NCI-H1092 treated with DMSO at 0.1 percent for 48 hours (cell line): ENCODE measurements at regions not wholly inside any gene's neighbourhood (a gene's known extent, or its start where the extent isn't known, plus 50 kb on each side); places are given as distances from the start of the nearest gene placed in this dataset.
"Not testable (repeated sequence)": the region's sequence is repeated elsewhere in the genome, so short reads cannot be mapped to it uniquely, and the experiment has no call there.

Experiments used
- DNase-seq: peaks from one replicate; lab custom pipeline; 2025; lab: John Stamatoyannopoulos, UW

DNA sequence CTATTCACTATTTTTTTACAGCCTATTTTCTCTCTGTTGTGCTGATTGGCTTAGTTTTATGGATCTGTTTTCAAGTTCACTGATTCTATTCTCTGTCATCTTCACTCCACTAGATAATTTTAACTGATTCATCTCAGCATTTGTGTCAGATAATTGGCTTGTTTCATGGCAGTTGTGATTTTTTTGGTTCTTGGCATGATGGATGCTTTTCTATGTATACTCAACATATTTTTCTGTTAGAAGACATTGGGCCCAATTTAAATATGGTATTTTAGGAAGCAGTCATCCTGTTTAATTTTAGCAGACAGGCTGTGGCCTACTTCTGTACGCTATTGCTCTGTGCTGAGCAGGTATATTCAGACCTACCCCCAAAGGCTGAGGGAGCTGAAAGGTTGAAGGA lies 1865.3 kb upstream of the ACO1 start:
- no peak for DNase-seq

DNA sequence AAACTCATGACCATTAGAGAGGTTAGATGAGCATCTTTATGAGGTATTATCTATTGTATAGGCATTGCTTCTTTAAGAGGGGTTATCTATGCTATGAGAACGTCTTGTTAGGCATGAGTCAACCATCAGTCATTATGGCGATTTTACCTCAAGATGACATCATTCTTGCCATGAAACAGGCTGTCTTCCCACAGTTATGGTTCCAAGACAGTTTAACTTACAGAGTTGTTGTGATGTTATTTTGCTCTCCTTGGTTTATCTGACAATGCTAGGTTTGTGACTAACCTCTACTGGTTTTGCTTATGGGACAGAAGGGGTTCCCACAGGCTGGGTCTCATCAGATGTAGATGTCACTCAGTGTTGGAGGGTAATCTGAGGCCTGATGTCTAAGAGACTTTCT lies 1864.7 kb upstream of the ACO1 start:
- no peak for DNase-seq

DNA sequence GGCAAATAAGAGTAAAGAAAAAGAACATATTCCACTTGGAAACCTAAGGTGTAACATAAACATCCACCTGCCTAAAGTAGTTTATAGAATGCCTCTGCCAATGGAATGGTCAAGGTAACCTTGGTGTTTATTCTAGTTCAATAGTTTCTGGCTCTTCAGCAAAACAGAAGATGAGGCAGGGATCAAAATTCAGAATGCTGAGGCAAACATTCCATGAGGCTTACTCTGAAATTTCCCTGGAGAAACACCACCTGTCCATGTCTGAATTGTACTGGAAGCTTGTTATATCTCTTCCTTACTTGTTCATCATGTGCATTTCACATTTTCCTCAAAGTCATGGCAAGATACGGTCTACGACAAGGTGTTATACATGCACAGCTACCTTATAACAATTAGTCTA lies 1862.4 kb upstream of the ACO1 start:
- DNase-seq, result no peak

DNA sequence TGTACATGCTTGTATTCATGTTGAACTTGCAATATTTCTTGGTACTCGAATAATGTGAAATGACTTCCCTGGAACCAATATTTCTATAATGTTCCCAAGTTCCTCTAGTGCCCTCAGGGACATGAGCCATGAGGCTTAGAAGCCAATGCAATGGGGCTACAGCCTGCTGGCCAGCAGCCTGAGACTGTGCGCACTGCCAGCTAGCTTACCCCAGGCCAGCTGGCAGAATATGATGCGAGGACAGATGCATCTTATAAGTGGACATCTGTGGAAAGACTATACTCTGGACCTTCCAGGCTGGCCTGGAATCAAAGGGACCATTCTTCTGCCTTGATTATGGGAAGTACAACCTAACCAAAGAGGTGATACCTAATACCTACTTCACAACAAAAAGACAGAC lies 1862.0 kb upstream of the ACO1 start:
- no peak for DNase-seq

DNA sequence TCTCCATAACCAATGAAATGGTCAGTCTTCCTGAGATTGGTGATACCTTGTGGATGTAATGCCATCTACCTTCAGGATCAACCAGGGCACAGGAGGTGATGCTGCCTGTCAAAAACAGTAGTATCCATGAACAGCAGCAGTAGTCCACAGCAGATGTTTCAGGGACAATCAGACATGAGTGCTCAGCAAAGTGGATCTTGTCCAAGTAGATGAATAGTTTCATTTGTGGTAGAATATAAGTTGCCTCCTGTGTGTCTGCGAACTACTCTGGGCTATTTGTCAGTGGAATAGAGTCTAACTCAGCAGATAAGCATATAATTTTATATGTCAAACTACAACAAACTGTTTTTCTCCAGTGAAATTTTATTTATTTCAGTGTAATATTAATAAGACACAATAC lies 1860.1 kb upstream of the ACO1 start:
- no peak for DNase-seq

DNA sequence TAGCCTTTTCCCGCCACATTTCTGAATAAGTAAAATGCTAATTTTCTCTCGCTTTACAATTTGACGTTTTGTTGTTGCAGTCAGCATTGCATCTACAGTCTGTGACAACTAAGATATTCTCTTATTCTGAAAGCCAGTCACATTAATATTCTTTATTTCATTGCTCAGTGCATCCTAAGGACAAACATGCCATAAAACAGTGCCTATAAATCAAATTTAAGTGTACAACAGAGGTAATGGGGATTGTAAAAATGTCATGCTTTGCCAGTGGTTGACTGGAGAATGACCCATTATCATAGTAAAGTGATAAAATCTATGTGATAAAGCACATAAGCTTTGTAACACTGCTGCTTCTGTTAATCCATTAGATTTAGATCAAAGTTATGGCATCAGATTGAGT lies 1850.0 kb upstream of the ACO1 start:
- no peak for DNase-seq

DNA sequence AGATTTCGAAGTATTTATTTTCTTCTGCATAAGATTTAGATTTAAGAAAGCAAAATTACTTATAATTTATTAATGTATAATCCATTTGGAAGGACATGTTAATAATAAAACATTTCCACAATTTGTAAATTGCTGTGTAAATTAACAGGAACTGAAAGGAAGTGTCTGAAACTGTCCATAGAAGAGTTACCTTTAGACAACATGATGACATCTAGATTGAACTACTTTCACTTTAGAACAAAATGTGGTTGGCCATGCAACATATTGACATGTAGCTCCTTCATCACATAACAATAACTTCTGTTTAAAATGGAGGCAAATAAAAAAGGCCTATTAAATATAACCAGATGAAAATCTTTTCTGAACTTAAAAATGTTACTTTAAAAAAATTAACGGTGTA lies 1849.5 kb upstream of the ACO1 start:
- no peak for DNase-seq

DNA sequence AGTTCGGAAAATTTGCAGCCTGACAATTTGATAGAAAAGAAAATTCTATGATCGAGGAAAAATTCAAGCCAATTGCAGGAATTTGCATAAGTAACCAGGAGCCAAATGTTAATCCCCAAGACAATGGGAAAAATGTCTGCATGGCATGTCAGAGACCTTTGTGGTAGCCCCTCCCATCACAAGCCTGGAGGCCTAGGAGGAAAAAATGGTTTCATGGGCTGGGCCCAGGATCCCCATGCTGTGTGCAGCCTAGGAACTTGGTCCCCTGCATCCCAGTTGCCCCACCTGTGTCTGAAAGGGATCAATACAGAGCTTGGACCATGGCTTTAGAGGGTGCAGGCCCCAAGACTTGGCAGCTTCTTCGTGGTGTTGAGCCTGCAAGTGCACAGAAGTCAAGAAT lies 1847.9 kb upstream of the ACO1 start:
- no peak for DNase-seq

DNA sequence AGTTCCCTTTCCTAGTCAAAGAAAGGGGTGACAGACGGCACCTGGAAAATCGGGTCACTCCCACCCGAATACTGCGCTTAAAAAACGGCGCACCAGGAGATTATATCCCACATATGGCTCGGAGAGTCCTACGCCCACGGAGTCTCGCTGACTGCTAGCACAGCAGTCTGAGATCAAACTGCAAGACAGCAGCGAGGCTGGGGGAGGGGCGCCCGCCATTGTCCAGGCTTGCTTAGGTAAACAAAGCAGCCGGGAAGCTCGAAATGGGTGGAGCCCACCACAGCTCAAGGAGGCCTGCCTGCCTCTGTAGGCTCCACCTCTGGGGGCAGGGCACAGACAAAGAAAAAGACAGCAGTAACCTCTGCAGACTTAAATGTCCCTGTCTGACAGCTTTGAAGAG lies 1844.7 kb upstream of the ACO1 start:
- DNase-seq, result not testable (repeated sequence)

DNA sequence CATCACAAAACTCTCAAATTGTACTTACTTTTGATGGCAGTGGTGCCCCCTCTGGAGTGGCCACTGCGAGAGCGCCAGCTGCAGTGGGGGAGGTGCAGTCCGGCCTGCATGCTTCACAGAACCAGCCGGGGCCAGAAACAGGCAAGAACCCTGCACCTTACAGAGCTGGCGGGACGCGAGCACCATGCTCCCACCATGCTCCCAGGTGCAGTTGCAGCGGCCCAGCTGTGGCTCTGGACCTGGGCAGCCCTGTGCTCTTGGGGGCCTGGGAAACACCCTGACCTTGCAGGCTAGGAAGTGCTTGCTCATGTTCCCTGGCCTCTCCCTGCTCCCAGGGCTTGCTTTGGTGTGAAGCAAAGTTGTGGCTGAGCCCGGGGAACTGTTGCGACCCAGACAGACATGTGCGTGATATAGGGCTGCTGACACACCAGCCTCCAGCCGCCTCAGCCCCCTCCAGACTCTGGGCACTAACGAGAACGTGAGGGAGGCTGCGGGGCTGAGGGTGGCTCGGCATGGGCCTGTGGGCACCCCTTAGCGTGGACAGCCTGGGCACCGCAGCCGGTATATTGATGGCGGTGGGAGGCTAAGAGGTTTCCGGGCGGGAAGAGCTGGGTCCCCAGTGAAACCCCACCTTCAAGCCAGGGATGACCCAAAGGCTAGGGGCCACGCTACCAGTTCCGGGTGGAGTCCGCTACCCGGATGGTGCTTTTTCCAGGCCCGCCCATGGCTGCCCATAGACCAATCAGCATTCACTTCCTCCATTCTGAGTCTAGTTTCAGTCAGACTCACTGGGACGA lies 1809.9 kb upstream of the ACO1 start:
- DNase-seq, result no peak

DNA sequence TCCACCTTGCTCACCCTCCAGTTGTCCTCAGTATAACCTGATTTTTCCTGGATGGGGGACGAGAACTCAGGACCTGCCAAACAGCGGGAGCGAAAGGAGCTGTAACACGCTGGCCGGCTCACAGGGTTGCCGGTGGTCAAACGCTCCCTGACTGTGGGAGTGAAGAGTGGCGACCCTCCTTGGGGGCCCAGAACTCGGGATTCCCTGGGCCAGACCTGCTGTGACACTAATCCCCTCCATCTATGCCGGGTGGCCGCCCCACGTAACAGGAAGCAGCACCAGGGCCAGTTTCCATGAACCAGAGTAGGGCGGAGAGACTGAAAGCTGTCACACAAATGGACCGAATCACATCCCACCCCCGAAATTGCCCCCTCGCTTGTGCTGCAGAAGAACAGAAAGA lies 1809.2 kb upstream of the ACO1 start:
- no peak for DNase-seq

DNA sequence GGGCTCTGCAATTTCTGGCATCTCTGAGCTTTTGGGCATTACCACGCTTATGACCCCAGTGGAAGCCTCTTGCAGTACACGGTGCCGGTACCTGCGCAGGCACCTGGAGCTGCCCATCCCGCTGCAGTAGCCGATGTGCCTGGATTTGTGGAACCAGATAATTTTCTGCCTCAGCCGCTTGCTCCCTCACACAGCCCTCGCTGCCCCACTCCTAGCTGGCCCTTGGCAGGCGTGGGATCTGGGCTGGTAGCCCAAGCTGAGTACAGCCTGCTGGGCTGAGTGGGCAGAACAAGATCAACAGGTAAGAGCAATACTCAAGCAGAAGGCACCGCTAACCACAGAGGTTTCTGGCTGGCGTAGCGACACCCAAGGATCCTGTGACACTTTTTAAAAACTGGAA lies 1808.8 kb upstream of the ACO1 start:
- no peak for DNase-seq

DNA sequence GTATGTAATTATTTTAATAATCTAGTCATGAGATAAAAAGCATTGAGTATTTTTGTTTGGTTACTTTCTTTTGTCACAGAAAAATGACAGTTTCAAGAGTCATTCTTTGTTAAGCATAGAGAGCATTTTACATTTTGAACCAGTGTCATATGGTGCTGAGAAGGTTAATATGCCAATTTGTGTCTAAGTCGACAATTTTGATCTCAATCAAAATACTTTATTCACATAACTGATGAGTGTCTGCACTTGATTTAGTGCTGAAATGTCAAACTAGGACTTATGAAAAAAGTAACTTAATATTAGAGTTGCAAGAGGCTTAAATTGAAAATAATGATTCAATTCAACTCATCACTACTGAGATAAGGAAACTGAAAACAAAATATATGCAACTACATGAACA lies 1804.6 kb upstream of the ACO1 start:
- no peak for DNase-seq

DNA sequence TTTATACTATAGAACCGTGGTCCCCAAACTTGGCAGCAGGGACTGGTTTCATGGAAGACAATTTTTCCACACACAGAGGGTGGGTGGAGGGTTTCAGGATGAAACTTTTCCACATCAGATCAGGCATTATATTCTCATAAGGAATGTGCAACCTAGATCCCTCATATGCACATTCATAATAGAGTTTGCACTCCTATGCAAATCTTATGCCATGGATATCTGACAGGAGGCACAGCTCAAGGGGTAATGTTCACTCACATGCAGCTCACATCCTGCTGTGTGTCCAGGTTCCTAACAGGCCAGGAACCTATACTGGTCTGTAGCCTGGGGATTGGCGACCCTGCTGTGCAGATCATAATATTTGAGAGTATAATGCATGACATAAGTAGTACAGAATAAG lies 1802.2 kb upstream of the ACO1 start:
- DNase-seq, result no peak

DNA sequence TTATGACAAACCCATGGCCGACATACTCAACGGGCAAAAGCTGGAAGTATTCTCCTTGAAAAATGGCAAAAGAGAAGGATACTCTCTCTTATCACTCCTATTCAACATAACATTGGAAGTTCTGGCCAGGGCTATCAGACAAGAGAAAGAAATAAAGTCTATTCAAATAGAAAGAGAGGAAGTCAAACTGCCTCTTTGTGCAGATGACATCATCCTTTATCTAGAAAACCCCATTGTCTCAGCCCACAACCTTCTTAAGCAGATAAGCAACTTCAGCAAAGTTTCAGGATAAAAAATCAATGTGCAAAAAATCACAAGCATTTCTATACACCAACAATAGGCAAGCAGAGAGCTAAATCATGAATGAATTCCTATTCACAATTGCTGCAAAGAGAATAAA lies 1799.9 kb upstream of the ACO1 start:
- DNase-seq, result no peak

DNA sequence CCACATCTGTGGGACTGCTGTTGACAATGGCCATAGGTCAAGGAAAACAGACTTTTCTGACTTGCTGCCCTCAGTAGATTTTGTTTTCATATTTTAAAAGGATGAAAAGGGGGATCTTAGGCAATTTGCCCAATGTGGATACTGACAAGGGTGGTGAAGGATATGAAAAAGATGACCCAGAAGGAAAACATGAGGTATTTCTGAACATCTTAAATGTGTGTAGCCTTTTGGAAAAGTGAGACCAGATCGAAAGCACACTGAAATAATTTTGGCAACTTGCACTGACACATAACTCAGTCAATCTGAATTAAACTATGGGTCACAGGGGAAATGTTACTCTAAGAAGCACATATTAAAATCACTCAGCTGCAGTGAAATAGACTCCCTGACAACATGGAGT lies 1793.0 kb upstream of the ACO1 start:
- no peak for DNase-seq

DNA sequence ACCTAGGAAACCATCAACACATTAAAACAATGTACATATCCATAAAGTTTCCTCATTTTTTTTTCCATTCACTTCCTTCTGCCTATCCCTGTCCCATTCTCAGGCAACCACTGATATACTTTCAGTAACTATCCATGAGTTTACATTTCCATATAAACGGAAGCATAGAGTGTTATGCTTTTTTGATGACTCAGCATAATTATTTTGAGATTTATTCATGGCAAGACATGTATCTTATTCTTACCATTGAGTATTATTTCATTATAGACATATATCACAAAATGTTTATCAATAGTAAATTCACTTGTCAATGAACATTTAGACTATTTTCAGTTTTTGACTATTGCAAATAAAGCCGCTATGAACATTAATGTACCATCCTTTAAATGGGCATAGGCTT lies 1786.8 kb upstream of the ACO1 start:
- DNase-seq, result no peak

DNA sequence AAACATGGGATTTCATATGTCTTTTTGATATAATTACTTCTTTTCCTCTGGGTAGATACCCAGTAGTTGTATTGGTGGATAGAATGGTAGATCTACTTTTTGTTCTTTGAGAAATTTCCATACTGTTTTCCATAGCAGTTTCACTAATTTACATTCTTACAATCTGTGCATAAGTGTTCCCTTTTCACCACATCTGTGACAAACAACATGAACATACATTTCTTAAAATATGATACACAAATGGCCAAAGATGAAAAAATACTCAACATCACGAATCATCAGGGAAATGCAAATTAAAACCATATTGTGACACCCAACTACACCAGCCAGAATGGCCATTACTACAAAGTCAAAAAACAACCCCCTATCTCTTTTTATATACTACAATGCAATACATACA lies 1778.5 kb upstream of the ACO1 start:
- DNase-seq, result no peak

DNA sequence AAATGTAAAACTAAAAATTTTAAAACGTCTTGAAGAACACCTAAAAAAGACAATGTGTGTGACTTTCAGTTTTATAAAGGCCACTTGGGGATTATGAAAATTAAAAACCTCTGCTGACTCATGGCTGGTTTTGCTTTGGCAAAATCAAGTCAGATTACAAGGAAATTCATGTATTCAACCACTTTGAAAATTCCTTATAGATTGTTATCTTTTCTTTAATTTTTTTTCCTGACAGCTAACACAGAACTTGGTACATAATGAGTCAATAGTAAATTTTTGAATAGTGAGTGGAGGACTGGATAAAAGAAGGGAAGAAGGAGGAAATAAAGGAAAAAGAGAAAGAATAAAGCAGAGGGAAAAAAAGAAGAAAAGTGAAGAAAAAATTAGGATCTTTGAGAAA lies 1774.7 kb upstream of the ACO1 start:
- no peak for DNase-seq

DNA sequence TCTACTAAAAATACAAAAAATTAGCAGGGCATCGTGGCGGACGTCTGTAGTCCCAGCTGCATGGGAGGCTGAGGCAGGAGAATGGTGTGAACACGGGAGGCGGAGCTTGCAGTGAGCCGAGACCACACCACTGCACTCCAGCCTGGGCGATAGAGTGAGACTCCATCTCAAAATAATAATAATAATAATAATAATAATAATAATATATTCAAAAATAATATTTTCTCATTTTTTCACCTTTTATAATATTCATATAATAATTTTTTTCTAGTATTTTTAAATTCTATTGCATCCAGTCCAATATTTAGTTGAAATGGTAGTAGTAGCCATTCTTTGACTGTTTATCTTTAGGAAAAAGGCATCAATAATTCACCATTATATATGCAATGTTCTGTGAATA lies 1767.7 kb upstream of the ACO1 start:
- DNase-seq, result not testable (repeated sequence)

DNA sequence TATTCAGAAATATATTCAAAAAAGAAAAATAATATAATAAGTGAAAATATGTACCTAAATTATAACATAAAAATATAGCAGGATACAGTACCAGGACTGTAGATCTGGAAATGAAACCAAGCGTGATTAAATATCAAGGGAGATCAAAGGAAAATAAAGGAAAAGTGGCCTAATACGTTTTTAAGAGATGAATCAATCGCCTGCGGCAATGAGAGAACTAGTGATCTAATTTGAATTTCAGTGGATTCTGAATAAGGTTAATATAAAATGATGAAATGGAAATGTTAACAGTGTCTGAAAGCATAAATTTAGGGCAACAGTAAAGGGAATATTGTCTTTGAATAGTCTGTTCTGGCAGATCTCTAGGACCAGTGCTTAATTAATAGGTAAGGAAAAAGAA lies 1761.9 kb upstream of the ACO1 start:
- no peak for DNase-seq

DNA sequence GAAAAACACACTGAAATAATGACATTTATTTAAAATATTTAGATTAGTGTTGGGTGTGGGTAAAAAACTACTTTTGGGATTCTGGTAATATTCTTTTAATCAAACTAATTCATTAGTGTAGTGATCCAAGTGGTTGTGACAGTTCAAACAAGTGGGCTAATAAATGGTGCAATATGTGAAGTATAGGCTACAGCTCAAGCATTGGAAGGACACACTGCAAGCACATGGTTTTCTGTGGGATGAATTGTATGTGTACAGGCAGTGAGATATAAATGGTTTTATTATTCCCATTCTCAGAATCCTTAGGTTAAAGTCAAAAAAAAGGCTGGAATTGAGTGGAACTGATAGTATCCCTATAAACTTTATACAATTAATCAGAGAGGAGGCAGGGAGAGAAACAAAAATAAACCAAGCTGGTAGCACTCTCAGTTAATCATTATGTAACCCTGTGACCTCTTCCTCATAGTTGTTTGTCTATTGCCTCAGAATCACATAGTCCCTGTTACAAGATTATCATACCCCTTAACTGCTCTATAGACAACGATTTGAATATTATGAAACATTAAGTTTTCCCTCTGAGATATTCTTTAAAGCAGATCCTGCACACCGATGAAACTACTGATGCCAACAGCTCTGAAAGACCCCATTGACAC lies 1755.4 kb upstream of the ACO1 start:
- no peak for DNase-seq

DNA sequence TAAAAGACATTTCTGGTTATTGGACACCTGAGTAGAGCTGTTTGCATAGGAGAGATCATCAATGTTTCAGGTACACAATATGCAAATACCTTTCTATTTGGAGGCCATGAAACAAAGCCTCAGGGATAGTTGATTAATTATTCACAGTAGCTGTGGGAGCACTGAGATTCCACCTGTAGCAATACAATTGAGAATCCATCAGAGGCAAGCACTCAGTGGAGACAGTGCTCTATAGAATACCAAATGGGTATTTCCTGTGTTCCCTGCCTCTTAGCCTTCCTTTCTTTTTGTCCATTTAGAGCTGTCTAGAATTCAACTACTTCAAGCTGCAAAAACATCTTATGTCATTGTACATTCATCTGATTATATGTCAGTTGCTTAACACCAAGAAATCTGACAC lies 1754.0 kb upstream of the ACO1 start:
- no peak for DNase-seq

DNA sequence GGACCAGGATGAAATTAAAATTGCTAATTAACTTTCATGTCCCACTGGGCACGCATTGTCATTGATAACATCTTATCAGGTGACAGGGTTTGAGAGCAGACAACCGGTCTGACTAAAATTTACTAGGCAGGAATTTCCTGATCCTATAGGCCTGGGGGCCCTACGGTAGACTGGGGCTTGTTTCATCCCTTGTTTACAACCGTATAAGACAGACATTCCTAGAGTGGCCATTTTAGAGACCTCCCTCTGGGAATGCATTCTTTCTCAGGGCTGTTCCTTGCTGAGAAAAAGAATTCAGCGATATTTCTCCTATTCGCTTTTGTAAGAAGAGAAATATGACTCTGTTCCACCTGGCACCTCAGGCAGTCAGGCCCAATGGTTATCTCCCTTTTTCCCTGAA lies 1737.8 kb upstream of the ACO1 start:
- not testable (repeated sequence) for DNase-seq
